HG02798 (cell line): ENCODE measurements at regions not wholly inside any gene's neighbourhood (a gene's known extent, or its start where the extent isn't known, plus 50 kb on each side); places are given as distances from the start of the nearest gene placed in this dataset.

Experiments
- ATAC-seq: cut with Tn5 transposase; IDR thresholded peaks from one replicate; pipeline ENCODE4 v1.9.1; 2021; ENCODE audit warnings: mild to moderate bottlenecking; ENCODE audit not compliant: unreplicated experiment, poor library complexity

- no peak for ATAC-seq
Measured at GRCh38 chr5:163619273-163619934, 114.0 kb downstream of the MAT2B start.

- no peak for ATAC-seq
Measured at GRCh38 chr5:163619951-163620350, 114.5 kb downstream of the MAT2B start.

DNA sequence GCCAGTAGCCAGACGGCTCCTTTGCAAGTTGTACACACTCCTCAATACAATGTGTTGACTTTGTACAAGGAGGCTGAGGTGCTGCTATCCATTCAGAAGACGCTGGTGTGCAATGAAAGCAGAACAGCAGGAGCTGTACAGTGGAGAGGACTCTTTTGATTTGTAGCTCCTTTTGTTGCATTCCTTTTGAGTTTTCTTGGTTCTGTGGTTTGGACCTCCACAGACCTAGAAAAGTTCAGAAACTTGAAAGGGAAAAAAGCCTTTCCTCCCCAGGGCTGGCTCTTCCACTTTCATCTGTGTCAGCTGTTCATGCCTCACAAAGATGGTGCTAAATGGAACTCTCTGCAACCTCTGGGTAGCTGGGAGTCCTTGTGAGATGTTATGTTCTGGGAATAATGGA, 117.4 kb downstream of the MAT2B start:
- ATAC-seq = no peak

DNA sequence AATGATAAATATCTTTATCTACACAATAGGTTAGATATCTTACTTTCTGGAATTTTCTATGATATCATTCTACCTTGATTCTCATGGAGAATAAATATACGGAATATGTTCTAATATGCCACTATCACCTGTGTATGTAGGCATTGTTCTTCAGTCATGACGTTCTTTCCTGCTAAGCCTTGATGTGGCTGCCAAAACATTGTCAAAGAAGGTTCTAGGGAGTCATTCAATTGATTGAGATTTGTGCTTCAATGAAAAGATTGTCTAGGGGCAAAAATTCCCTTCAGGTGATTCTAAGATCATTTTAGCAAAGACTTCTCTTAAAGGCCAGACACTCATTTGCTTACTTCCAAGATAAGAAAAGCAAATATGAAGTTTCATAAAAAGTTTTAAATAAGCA, 118.1 kb downstream of the MAT2B start:
- no peak for ATAC-seq

- no peak for ATAC-seq
Measured at GRCh38 chr5:163623986-163624385, 118.6 kb downstream of the MAT2B start.

DNA sequence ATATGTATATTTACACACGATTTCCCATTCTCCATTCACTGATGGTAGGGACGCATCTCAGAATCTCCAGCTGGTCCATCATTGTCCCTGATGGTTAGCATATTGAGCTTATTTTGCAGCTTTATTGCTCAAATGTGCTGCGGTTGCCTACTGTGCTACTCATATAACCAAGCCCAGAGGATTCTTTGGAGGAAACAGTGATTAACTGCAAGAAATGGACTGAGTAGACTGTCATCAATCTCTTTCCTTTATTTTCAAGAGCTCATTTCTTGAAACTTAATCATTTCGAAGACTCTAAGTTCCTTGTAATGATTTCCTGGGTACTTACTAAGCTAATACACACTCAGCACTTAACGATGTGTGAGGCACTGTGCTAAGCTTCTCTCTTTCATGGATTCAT, 119.0 kb downstream of the MAT2B start:
- ATAC-seq = no peak

GRCh38 chr5:163626904-163627434, 121.5 kb downstream of the MAT2B start:
- ATAC-seq = no peak

DNA sequence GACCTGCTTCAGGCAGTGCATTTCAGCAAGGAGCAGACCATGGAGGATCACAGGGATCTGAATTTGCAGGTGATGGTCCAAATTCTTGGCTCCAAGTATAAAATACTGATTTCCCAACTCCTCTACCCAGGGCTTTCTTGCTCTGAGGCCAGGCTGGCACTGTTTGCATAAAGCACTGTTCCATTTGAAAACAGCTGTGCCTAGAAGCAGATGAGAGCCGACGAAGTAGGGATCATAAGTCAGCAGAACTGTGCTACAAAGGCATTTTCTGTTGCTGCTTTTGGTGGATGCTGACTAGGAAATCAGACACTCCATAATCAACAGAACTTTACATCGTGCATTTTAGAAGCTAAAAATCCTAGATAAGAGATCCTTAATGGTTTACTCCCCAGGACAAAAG, 126.4 kb downstream of the MAT2B start:
- ATAC-seq = no peak

DNA sequence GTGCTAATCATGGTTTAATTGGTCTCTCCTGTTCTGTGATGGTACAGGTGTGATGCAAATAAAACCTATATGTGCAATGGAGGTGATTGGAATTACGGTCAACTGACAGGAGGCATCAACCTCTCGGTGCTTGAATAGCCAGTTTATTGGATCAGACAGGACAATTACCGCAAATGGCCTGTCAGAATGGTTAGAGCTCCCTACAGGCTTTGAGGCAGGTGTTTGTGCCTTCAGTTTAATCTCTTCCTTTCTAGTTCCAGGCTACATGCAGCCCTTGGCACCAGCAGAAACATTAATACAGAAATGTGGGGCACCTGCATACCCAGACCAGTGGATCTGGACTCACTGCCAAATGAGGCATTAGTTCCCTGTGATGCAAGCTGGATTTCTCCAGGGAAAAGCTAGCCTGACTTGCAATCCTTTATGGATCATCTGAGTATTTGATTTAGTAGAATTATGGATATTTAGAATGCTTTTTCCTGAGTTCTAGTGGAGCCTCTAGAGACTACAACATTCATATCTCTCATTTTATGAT, 128.6 kb downstream of the MAT2B start:
- no peak for ATAC-seq

GRCh38 chr5:163635631-163636030, 130.2 kb downstream of the MAT2B start:
- ATAC-seq = no peak

DNA sequence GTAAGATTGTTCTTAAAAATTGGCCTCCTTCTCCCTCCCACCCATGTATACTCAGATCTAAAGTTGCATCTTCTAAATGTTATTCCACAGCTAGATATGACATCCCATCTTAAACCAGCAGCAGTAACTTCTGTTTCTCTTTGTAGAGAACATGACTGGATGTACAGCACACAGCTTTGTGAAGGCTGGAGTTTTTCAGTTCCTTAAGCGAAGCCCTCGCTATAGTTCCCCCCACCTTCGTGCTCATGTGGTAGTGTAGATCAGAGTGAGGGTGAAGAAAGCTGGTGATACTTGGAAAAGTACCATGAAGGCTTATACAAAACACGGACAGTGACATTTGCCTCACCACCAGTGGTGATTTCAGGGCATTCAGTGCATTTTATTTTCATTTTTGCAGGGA, 137.5 kb downstream of the MAT2B start:
- ATAC-seq = no peak

DNA sequence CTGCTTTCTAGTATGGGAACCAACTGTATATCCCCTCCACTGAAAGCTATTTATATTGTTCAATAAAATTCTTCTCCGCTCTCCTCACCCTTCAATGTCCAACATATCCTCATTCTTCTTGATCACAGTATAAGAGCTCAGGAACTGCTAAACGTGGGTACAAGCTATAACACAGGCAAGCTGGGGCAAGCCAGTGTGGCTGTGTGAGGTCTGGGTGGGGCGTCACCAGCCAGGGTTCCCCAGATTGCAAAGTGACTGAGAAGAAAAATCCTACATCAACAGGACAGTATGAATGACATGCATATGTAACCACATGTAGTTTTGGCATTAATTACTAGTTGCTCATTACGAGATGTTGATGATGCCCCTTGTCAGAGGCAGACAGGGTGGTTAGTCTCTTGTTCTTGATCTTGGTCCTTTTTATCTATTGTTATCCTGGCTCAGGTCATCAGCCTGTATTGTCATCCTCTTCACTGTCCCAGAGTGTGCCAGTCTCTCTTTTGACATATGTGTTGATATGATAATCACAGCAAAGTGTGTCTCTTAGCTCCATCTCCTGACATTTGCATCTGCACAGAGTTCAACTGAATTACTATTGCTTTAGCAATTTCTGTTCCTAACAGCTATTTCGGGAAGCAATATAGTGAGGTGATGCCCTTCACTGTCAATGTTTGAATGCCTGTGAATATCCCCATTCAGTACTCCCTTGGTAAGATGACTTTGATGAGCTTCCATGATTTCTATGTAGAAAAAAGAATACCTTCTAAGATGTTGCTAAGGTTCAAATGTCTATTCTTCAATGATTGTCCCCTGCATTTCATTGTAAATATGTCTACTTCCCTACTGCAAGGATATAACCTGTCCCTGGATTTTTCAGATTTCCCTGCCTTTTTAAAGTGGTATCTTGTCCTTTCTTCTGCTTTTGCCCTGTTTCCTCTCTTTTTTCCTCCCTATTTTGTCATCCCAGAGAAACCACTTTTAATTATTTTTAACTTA, 140.3 kb downstream of the MAT2B start:
- no peak for ATAC-seq

DNA sequence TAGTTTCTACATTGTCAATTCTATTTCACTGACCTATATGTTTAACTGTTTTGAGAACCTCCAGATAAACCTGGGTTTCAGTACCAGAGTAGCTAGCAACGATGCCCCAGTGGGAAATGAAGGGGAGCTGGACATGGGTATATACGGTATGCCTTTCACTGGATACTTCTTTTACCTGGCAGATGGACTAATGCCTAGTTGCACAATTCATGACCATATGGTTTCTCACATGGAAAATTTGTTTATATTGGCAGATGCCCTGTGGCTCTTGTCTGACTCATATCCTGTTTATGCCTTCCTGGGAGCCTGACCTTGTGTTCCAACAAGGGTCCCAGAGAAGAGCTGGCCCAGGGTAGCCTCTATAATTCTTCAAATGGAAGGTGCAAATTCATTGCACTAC, 144.1 kb downstream of the MAT2B start:
- no peak for ATAC-seq

DNA sequence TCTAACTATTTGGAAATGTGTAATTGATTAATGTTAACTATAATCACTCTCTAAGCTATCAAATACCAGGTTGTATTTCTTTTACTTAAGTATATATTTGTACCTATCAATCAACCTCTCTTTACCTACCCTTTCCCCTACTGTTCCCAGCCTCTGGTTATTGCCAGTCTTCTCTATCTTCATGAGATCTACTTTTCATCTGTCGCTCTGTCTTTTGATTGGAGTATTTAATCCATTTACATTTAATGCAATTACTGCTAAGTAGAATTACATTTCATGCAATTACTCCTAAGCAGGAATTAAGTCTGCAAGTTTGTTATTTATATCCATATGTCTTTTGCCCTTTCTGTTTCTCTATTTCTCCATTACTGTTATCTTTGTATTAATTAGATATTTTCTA, 148.1 kb downstream of the MAT2B start:
- no peak for ATAC-seq

DNA sequence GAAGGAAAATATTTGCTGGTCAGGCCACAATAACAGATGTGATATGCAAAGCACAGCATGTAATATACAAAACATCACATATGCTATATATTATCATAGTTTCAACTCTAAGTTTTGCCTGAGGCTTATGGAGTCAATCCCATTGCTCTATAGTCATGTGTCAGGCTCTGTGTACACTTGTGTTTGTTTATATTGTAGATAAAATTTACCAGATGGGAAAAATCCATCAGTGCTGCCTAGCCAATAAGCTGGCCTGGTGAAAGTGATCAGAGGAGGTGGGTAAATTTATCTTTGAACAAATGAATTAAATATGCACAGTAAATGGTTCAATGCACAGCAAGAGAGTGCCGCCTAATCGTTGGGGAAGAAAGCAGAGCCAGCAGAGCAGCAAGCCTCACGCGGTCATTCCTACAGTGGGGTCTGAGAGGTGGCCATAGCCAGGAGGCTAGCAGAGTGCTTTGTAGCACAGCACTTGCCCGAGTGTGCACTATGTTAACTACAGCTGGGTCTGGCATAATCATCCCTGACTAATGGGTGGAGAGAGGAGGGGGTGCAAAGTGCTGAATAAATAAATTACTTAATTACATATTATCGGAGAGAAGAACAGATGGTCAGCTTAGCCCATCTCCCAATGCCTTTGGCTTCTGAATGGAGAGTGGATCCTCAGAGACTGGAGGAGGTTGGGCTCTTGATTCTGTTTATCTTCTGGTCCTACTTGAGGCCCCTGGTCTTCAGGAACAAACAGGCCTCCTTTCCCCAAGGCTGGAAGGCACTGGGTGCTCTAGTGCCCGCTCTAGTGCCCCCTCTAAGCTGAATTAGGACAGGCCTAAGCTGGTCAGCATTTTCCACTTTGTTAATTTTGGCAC, 153.5 kb downstream of the MAT2B start:
- ATAC-seq = no peak

- ATAC-seq = no peak
Measured at GRCh38 chr5:163659568-163659902, 154.1 kb downstream of the MAT2B start.

DNA sequence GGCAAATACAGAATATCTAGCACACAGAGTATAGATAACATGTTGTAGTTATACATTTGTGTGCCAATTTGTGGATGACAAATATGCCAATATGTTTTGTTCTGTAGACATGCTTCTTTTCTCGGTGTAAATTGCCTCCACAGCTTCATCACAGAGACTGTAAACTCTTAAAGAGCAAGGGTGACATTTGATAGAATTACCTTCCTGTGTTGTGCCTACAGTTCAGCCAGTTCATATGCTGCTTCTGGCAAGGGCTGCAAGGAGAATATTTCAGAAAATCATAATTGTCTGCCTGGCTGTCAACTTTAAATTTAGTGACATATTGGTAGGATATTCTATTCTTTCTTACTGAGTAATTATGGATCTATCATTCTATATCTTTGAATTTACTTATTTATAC, 155.1 kb downstream of the MAT2B start:
- no peak for ATAC-seq

DNA sequence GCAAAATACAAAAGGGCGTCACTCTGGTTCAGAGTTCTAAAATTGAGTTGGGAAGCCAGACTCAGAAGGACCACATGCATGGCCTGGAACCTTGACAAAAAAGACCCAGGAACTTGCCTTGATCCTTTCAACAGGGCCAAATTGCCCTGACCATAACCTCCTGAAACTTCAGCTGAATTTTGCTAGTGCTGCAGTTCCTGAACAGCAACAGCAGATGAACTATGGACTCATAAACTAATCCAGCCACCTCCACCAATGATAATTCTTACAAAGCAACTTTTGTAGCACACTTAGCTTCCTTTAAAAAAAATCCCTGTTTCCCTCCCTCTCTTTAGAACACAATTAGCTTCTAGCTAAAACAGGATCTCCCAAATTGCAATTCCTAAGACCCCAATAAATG, 155.9 kb downstream of the MAT2B start:
- ATAC-seq = no peak

DNA sequence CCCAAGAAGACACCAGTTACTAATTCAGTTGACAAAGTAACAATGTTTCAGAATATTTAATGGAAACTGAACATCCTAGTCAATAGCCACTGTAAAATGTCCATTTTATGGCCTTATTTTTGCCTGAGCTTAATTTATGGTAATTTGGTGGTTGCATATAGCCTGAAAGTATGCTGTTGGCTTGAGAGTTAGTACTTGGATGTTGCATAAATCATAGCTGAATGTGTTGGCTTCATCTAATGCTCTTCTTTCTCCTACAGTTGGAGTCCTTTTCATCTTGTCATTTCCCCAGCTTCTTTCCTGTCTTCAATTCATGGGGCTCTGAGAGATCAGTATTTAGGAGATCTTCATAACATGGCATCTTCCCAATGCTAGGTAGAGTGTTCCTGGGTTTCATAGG, 164.6 kb downstream of the MAT2B start:
- ATAC-seq = no peak

GRCh38 chr5:163677092-163677491, 171.7 kb downstream of the MAT2B start:
- ATAC-seq = no peak
